B cell (primary cell): ENCODE measurements at regions not wholly inside any gene's neighbourhood (a gene's known extent, or its start where the extent isn't known, plus 50 kb on each side); places are given as distances from the start of the nearest gene placed in this dataset.

ENCODE experiments used
- ATAC-seq: fragments of 200-7000 bp; cut with Tn5 transposase; one replicate; pipeline ENCODE4 v1.10.0; 2021; ENCODE audit warnings: low read depth, mild to moderate bottlenecking, moderate number of reproducible peaks, moderate library complexity
- CTCF ChIA-PET: fragments of 350-600 bp; sonication (Branson Sonifier 250); formaldehyde crosslinking; loops from one replicate; lab custom pipeline; 2021; ENCODE audit warnings: antibody characterized with exemption, inconsistent platforms; lab: Charles Lee
- POLR2A ChIA-PET: fragments of 350-600 bp; sonication (Branson Sonifier 250); formaldehyde crosslinking; loops from one replicate; lab custom pipeline; 2021; ENCODE audit warnings: antibody characterized with exemption; lab: Charles Lee
- DNase-seq: peaks from one replicate; pipeline ENCODE4 v3.0.0; 2013
- H2AFZ ChIP-seq: 2 replicates; pipeline ENCODE4 v1.6.1; 2012; ENCODE audit warnings: mild to moderate bottlenecking, low read depth, low read length; ENCODE audit not compliant: insufficient read depth, poor library complexity, severe bottlenecking
- H3K27ac ChIP-seq, 2 donors: 1 replicate in 1 of 2; 2 replicates in 1 of 2; pipeline ENCODE4 v1.5.1; 2012 to 2013; ENCODE audit warnings: low read length in 2 of 2, mild to moderate bottlenecking in 2 of 2, moderate library complexity in 1 of 2
- H3K27me3 ChIP-seq, 4 experiments: fragments of 200-600 bp in 1 of 4; sonication (generic) in 1 of 4; replicated peaks in 1 of 4; 1 replicate in 2 of 4; 2 replicates in 2 of 4; pipeline versions ENCODE4 v1.6.1 to v1.7.0; 2013 to 2016; ENCODE audit warnings: low read length in 3 of 4, mild to moderate bottlenecking in 2 of 4, mixed read lengths in 1 of 4, moderate library complexity in 1 of 4; ENCODE audit not compliant: insufficient read depth in 4 of 4, control insufficient read depth in 3 of 4; ENCODE audit errors: control extremely low read depth in 1 of 4
- H3K36me3 ChIP-seq, 2 experiments: replicated peaks in 1 of 2; 1 replicate in 1 of 2; 2 replicates in 1 of 2; pipeline versions ENCODE4 v1.6.1 to v1.7.1; 2013; ENCODE audit warnings: low read length in 1 of 2; ENCODE audit not compliant: insufficient read depth in 2 of 2, control insufficient read depth in 1 of 2; ENCODE audit errors: control extremely low read depth in 1 of 2, extremely low read depth in 1 of 2
- H3K4me1 ChIP-seq, 2 donors: fragments of 200-600 bp in 1 of 2; sonication (generic) in 1 of 2; 1 replicate in 1 of 2; 2 replicates in 1 of 2; pipeline versions ENCODE4 v1.5.1 to v1.6.1; 2013 to 2017; ENCODE audit warnings: low read length in 2 of 2; ENCODE audit not compliant: control insufficient read depth in 2 of 2, insufficient read depth in 2 of 2
- H3K4me2 ChIP-seq: replicated peaks from 2 replicates; pipeline ENCODE3; 2012; ENCODE audit warnings: mild to moderate bottlenecking, low read depth, low read length; ENCODE audit not compliant: poor library complexity, severe bottlenecking
- H3K4me3 ChIP-seq, 5 experiments: fragments of 200-600 bp in 1 of 5; sonication (generic) in 1 of 5; 1 replicate in 3 of 5; 2 replicates in 2 of 5; pipeline versions ENCODE4 v1.5.1 to v1.7.0; 2011 to 2016; ENCODE audit warnings: low read length in 4 of 5, mild to moderate bottlenecking in 4 of 5, low read depth in 2 of 5, control low read depth in 1 of 5, moderate library complexity in 1 of 5; ENCODE audit not compliant: insufficient read depth in 1 of 5; ENCODE audit errors: control extremely low read depth in 1 of 5, extremely low read depth in 1 of 5
- H3K79me2 ChIP-seq: fragments of 200-600 bp; sonication (generic); one replicate; pipeline ENCODE4 v1.6.0; 2016; ENCODE audit warnings: low read length; ENCODE audit not compliant: control insufficient read depth, insufficient read depth
- H3K9ac ChIP-seq: fragments of 200-600 bp; sonication (generic); 2 replicates; pipeline ENCODE4 v1.6.1; 2017; ENCODE audit warnings: mild to moderate bottlenecking, low read length, moderate library complexity
- H3K9me3 ChIP-seq, 3 donors: one replicate each; pipeline versions ENCODE4 v1.6.1 to v1.7.1; 2013; ENCODE audit warnings: low read length in 2 of 3; ENCODE audit not compliant: control insufficient read depth in 2 of 3, insufficient read depth in 1 of 3; ENCODE audit errors: control extremely low read depth in 1 of 3
- H4K20me1 ChIP-seq: 2 replicates; pipeline ENCODE4 v1.6.0; 2012; ENCODE audit warnings: mild to moderate bottlenecking, low read length; ENCODE audit not compliant: insufficient read depth, control insufficient read depth, poor library complexity, severe bottlenecking
- H3K27ac Mint-ChIP-seq: one replicate; pipeline ENCODE4 v1.8.0; 2021; ENCODE audit warnings: mixed read lengths
- H3K27me3 Mint-ChIP-seq: one replicate; pipeline ENCODE4 v1.8.0; 2021; ENCODE audit warnings: mixed read lengths
- H3K4me1 Mint-ChIP-seq: one replicate; pipeline ENCODE4 v1.8.0; 2021; ENCODE audit warnings: mixed read lengths
- H3K4me3 Mint-ChIP-seq: one replicate; pipeline ENCODE4 v1.8.0; 2021; ENCODE audit warnings: mixed read lengths
- H3K9me3 Mint-ChIP-seq: one replicate; pipeline ENCODE4 v1.8.0; 2022; ENCODE audit warnings: mixed read lengths; ENCODE audit not compliant: insufficient read depth
- CTCF ChIP-seq: fragments of 200-600 bp; IDR thresholded peaks from one replicate; pipeline ENCODE4 v1.8.0; 2022; ENCODE audit warnings: antibody characterized with exemption, mild to moderate bottlenecking
- EZH2 ChIP-seq: IDR thresholded peaks from 2 replicates; pipeline ENCODE4 v1.6.1; 2012; ENCODE audit warnings: borderline replicate concordance, low read depth, mild to moderate bottlenecking, moderate library complexity, low read length; ENCODE audit not compliant: insufficient read depth, poor library complexity, severe bottlenecking
- WGBS: methylation state at CpG from one replicate; pipeline ENCODE4 v1.1.5; 2013; ENCODE audit warnings: missing lambda C conversion rate; ENCODE audit not compliant: insufficient coverage; 5-methylcytosine and 5-hydroxymethylcytosine counted together
- intact Hi-C: fragments of 100-400 bp; cut with micrococcal nuclease; formaldehyde crosslinking; loops from one replicate; pipeline ENCODE4 v1.10.0; 2022

- no peaks in the 10 kb centered on the region for H3K79me2 ChIP-seq
- no peaks in the 10 kb centered on the region for H3K4me1 Mint-ChIP-seq
- H3K27ac ChIP-seq: no peak overlapping the region
- no peaks in the 10 kb centered on the region for H3K27me3 ChIP-seq
- no peaks in the 10 kb centered on the region for H4K20me1 ChIP-seq
- H3K27me3 Mint-ChIP-seq: no peaks in the 10 kb centered on the region
- no peak overlapping the region for H3K4me3 ChIP-seq
- ChIA-PET POLR2A (no interaction called here), CTCF (no interaction called here)
- H3K36me3 ChIP-seq: no peaks in the 10 kb centered on the region
- ATAC-seq (no peak), DNase-seq (no peak)
- intact Hi-C loops: no loop called here
- H3K9me3 ChIP-seq: no peaks in the 10 kb centered on the region
- TF ChIP-seq EZH2 (no peak), CTCF (no peak)
- no peak overlapping the region for H2AFZ ChIP-seq
- no peak overlapping the region for H3K4me3 Mint-ChIP-seq
- no peaks in the 10 kb centered on the region for H3K4me1 ChIP-seq
- H3K4me2 ChIP-seq: no peak overlapping the region
- no peak overlapping the region for H3K27ac Mint-ChIP-seq
- 64% methylated on average over 11 of the region's 18 CpGs for WGBS
- no peaks in the 10 kb centered on the region for H3K9me3 Mint-ChIP-seq
- no peak overlapping the region for H3K9ac ChIP-seq
Measured at GRCh38 chr5:2013301-2014057, 130.8 kb upstream of the IRX4 start.

GRCh38 chr5:2012885-2013284 lies 130.2 kb upstream of the IRX4 start:
- Histone ChIP-seq H3K4me1 (no peaks in the 10 kb centered on the region), H2AFZ (no peak overlapping the region), H3K27ac (no peak overlapping the region), H3K9me3 (peaks cover 0 to 4% (median 0%) of the 10 kb centered on the region in 3 donors), H3K79me2 (no peaks in the 10 kb centered on the region), H3K4me2 (no peak overlapping the region), H4K20me1 (no peaks in the 10 kb centered on the region), H3K36me3 (no peaks in the 10 kb centered on the region), H3K4me3 (no peak overlapping the region), H3K27me3 (no peaks in the 10 kb centered on the region), H3K9ac (no peak overlapping the region)
- TF ChIP-seq EZH2: no peak
- no peak for TF ChIP-seq CTCF
- WGBS: 76% methylated on average over 8 of the region's 8 CpGs
- Mint-ChIP-seq H3K4me3 (no peak overlapping the region), H3K4me1 (no peaks in the 10 kb centered on the region), H3K9me3 (no peaks in the 10 kb centered on the region), H3K27me3 (no peaks in the 10 kb centered on the region), H3K27ac (no peak overlapping the region)
- ChIA-PET POLR2A (no interaction called here), CTCF (no interaction called here)
- ATAC-seq (no peak), DNase-seq (no peak)
- intact Hi-C loops: no loop called here
